Posterior cingulate gyrus (tissue), 11 donors: ENCODE measurements at regions not wholly inside any gene's neighbourhood (a gene's known extent, or its start where the extent isn't known, plus 50 kb on each side); places are given as distances from the start of the nearest gene placed in this dataset.
A peak's percentile ranks its signal among the peaks of the same experiment; 100 is the strongest.
"Not testable (repeated sequence)": the region's sequence is repeated elsewhere in the genome, so short reads cannot be mapped to it uniquely, and the experiment has no call there.

Source experiments
- DNase-seq, 10 donors: peaks; one replicate each; pipeline versions ENCODE4 v3.0.0 to v3.0.0-alpha.2; 2020 to 2021; ENCODE audit warnings: mixed read lengths in 3 of 10
- intact Hi-C: fragments of 100-400 bp; cut with DNase I; formaldehyde crosslinking; loops from one replicate; pipeline ENCODE4 v1.15.1; 2023

DNA sequence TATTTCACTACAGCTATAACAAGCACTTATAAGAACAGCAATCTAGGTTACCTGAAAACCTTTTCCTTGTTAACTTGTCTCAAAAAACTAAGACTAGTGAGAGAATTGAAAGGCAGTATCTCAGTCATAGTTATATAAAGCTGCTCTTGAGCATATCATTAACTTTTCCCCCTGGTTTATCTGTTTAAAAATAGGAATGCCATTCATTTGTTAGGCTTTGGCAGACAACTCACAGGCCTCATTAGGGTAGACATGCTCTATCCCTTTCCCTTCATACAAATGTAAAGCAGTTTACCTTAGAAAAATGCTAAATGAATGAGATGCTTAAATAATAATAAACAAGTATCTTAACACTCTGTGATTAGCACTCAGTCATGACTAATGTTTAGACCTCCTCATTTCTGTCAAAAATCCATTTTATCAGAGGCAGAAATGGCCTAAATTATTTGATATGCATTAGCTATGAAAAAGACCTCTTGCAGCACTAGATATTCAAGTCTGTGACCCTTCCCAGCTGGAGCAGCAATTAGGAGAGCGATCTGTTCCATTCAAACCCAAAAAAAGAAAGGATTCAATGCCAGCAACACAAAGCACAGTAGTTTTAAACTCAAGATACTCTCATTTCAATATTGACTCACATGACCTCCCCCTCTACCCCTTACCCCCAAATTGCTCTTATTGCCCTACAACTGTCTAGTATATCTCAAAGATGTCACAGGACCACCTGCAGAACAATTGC lies 1578.8 kb upstream of the WWC1 start:
- no peak for DNase-seq
- intact Hi-C loops: no loop called here

DNA sequence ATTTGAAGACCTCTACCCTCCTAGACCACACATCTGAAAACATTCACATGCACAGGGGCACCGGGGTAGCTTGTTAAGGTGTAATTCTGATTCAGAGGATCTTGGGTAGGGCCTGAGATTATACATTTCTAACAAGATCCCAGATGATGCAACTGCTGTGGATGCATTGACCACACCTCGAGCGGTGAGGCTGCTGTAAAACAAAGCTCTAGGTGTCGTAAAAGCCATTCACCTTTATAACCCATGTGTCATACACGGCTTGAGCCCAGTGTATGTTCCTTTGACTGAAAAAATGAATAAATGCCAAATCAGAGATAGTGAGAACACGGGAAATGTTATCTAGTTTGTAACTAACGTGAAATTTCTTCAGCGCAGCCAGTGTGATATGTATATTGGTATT lies 1578.2 kb upstream of the WWC1 start:
- DNase-seq: no peak
- intact Hi-C loops: no loop called here

DNA sequence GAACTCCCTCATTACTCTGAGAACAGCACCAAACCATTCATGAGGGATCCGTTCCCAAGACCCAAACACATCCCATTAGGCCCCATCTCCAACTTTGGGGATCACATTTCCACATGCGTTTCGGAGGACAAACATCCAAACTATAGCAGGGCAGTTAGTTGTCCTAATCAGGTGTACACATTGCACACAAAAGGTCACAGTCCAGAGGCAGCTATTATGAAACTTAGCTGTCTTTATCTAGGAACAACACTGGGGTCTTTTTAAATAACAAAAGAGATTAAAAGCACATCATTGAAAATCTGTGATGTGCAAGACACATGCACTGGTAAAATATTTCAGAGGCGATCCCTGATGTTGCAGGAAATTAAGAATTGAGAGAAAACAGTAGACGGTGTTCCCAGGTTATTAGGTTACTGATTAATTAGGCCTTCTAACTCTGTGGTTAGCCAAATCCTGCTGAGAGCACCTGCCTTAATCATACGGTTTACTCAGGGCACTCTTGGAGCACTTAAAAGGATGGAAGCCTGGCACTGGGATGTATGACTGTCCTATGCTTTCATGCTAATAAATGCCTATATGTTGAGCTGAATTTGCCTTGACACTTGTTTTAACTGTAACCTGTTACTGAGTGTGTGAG lies 1574.5 kb upstream of the WWC1 start:
- no peak for DNase-seq
- intact Hi-C loops: no loop called here

DNA sequence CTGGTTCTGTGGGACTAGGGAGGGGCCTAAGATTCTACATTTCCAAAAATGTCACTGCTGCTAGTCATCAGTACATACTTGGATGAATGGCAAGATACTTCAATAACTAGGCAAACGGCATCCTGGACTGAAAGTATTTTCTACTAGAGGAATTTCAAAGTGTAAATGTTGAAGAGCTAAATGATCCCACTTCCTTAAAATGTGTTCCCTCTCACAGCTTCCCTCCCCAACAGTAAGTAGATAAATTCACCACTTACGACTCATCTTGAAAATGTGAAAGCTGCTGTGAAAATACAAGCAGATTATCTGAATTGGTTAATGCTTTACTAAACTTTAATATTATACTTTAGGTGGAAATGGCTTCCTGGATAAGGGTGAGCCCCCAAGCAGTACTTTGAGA lies 1571.5 kb upstream of the WWC1 start:
- no peak for DNase-seq
- intact Hi-C loops: no loop called here

DNA sequence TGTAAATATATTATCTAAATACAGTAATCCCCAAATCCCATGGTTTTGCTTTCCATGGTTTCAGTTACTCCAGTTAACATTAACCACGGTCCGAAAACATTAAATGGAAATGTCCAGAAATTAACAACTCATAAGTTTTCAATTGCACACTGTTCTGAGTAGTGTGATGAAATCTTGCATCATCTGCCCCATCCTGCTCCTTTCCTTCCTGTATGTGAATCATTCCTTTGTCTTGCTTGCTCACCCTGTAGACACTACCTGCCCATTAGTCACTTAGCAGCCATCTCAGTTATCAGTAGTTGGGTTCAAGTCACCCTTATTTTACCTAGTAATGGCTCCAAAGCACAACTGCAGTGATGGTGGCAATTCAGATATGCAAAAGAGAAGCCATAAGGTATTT lies 1568.5 kb upstream of the WWC1 start:
- intact Hi-C loops: no loop called here

DNA sequence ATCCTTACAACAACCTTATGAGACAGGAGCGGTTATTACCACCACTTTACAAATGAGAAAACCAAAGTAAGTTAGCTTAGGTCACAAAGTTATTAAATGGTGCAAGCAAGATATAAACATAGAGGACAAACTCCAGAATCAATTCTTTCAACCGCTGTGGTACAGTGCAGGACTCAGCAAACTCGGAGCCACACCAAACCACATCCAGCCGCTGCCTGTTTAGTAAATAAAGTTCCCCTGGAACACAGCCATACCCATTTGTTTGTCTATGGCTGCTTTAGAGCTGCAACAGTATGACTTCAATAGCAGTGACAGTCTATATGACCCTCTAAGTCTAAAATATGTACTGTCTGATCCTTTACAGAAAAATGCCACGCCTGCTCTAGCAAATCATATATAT lies 1567.2 kb upstream of the WWC1 start:
- DNase-seq: no peak
- intact Hi-C loops: no loop called here

More for the DNA sequence above, 1568.5 kb upstream of the WWC1 start:
- DNase-seq: no peak

DNA sequence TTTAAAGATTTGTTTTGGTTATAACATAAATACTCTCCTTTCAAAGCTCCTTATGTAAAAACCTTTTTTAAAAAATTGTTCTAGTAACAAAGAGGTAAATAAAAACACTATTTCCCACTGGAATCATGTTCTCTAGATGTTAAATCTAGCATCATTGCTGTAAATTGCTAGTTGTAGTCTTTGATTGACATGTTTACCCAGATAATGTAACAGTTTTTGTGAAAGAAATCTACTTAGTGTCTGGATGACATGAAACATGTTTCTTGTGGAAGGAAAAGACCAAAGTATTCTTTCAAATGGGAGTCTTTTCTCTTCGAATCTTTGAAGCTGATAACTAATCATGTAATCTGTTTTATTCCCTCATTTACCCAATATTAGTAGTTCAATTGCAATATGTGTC lies 1565.9 kb upstream of the WWC1 start:
- intact Hi-C loops: no loop called here
- DNase-seq: no peak

DNA sequence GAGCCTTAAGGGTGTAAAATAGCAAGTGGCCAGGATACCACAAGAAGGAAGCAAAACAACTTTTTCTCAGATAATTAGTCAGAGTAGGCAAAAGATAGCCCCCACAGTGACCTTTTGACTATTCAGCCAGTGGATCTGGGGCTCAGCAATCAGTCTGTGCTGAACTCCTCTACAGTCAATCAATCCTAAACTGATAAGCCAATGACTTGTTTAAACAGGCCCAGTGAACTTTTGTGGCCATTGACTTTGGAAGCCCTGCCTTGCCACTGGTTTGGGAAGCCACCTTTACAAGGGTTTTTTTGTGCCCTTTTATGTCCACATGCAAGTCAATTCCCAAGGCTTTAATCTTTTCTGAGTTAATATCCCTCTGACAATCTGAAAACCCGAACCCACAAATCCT lies 1565.0 kb upstream of the WWC1 start:
- intact Hi-C loops: no loop called here
- DNase-seq: no peak

DNA sequence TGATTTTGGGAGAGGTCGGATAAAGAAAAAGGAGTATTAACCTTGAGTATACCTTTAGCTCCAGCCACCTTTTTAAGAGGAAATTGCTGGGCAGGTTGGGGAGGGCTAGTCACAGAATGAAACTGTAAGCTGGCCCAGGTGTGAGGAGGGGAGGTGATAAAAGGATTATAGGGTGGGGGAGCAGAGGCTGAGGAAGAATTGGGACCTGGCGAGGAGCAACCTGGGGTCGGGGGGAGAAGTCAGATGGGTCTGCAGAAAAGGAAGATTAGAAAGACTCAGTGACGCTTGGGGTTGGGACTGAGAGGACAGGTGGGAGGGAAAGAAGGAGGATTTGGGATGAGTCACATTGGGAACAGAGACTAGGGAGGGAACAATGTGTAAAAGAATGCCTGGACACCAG lies 1548.5 kb upstream of the WWC1 start:
- intact Hi-C loops, DNase-seq: not testable (repeated sequence)

DNA sequence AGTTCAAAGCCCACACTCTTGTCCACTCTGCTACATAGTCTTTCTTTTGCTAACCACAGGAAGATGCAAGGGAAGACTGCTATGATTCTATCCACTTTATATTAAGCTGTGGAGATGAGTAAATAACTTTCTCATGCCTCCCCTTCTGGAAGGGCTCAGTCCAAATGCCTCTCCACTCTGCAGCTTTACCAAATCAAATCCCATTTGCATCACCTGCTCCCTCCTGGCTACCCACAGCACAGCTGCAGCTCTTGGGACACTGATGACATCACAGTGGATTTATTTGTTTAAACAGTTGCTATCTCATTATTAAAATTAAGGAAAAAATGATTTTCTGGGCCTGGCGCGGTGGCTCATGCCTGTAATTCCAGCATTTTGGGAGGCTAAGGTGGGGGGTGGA lies 1544.9 kb upstream of the WWC1 start:
- intact Hi-C loops: no loop called here
- no peak for DNase-seq

DNA sequence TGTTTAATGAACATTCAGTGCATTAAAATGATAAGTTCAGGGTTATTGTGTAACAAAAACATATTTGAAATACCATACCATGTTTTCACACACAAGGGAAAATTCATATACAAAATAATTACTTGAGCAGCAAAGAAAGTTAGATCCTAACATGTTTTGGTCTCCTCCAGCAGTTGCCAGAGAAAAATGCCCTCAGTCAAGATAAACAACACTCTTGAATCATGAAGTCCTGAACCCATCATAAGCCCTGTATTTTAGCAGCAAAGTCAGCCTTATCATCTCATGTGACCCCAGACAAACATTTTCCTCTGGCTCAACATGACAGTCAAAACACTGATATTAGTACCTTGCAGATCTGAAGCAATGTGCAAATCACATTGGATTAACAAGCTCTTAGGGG lies 1541.1 kb upstream of the WWC1 start:
- intact Hi-C loops: no loop called here
- DNase-seq: no peak

DNA sequence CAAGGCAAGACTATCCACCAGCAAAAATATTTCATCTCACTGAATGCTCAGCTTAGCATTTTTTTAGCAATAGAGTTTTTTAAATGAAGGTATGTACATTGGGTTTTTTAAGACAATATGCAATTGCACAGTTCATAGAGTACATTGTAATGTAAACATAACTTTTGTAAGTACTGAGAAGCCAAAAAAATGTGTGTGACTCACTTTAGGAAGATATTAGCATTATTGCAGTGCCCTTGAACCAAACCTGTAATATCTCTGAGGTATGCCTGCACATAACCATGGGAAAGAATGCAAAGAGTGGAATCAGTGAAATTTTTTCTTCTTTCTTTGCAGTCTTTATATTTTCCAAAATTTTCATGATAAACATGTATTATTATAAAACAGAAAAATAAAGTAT lies 1533.3 kb upstream of the WWC1 start:
- intact Hi-C loops: no loop called here
- no peak for DNase-seq

DNA sequence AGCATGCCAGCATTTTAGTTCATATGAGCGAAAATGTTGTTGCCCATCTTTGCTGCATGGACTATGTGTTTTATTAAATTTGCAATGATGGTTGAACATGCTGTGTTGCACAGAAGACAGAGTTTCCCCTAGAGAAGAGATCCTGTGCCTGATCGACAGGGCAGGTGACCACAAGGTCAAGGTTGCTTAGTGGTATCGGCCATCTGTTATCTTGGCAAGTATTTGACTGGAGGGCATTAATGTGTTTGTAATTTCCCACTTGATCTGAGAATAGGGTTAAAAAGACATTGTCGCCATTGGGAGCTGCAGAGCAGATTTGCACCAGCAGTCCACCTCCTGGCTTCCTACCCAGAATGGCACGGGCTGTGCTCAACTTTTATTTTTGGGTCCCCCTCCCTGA lies 1523.6 kb upstream of the WWC1 start:
- no peak for DNase-seq
- intact Hi-C loops: no loop called here

DNA sequence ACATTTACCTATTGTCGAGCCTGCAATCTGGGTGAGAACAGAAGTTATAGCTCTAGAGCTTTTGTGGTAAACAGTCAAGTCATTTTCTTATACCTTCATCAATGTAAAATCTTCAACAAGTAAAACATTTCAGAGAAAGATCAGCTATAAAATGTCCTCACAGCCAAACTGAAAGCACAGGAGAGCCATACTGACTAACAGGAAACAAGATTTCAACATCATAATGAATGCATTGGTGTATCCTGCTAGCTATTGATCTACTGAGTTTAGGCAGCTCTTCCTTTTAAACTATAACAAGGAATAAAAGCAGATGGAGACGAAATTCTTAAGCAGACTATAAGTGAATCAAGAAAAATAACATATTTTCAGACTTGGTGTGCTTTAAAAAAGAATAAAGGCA lies 1522.9 kb upstream of the WWC1 start:
- intact Hi-C loops: no loop called here
- DNase-seq: no peak

DNA sequence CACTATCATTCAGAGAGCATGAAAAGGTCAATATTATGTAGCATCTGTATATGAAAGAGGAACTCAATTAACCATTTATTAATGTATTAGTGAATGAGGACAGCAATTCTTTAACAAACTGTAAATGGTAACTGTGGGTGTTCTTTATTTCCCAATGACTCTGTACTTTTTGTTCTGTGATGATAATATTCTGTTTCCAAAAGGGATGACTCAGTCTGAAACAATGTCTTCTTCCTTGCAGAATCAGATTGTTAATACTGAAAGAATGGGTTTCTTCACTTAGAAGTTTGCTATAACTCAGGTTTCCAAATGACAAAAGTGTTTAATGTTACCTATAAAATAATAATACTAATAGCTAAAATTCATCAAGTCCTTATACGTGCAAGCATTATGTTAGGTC lies 1518.7 kb upstream of the WWC1 start:
- intact Hi-C loops: no loop called here
- no peak for DNase-seq

DNA sequence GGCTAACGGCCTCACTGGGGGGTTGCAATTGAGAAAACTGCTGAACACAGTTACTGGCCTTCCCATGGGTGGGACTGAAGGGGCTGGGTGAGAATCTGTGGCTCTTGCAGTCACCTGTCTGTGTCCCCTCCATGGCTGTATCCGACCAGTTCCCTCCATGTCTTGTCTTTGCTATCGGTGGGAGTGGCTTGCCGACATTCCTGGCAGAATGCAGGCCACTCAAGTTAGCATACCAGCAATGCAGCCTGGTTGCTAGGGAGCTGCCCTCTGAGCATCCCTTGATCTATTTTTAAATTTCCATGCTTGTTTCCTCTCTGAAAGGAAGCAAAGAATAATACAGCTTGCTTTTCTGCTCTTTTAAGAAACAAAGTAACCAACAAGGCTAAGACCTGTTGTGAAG lies 1509.7 kb upstream of the WWC1 start:
- DNase-seq: no peak
- intact Hi-C loops: no loop called here

DNA sequence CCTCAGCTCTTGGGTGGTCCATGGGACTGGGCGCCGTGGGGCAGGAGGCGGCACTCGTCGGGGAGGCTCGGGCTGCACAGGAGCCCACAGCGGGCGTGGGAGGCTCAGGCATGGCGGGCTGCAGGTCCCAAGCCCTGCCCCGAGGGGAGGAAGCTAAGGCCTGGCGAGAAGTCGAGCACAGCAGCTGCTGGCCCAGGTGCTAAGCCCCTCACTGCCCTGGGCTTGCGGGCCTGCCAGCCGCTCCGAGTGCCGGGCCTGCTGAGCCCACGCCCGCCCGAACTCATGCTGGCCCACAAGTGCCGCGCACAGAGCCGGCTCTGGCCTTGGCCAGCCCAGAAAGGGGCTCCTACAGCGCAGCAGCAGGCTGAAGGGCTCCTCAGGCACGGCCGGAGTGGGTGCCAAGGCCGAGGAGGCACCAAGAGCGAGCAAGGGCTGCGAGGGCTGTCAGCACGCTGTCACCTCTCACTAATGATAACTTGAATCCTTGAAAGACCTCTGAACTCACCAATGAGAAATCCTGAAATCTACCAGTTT lies 1506.8 kb upstream of the WWC1 start:
- intact Hi-C loops: no loop called here
- DNase-seq: peak in 1 of 10 donors; percentile 79

DNA sequence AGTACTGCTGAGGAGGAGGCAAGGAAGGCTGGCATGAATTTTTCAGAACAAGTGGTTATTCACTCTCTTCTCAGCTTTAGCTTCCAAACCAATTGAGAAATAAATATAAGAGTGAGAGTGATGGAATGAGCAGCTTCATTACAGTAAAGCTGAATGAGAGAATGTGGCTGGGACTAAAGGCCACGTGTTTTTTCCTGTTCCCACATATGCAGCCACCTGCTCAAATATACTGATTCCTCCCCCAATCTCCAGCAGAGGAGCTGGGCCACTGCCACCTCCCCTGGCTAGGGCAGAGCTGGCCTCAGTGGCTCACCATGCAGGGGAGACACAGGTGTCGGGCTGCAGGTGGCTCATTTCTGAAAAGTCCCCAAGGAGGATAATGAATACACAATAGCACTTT lies 1505.3 kb upstream of the WWC1 start:
- DNase-seq: no peak
- intact Hi-C loops: no loop called here

DNA sequence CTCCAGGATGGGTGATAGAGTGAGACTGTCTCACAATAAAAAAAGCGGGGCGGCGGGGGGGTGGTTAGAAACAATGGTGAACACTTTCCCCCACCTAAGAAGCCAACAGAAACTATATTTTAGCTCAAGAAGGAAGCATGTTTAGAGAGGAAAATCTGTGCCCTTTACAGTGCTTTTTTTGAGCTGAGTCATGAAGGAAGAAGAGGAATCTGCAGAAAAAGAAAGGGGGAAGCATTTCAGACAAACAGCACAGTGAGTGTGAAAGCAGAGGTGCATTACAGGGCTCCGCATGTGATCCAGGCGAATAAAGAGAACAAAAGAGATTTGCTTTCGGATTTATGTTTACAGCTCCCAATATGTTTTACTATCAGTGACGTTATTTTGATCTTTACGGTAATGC lies 1504.6 kb upstream of the WWC1 start:
- DNase-seq: no peak
- intact Hi-C loops: no loop called here

DNA sequence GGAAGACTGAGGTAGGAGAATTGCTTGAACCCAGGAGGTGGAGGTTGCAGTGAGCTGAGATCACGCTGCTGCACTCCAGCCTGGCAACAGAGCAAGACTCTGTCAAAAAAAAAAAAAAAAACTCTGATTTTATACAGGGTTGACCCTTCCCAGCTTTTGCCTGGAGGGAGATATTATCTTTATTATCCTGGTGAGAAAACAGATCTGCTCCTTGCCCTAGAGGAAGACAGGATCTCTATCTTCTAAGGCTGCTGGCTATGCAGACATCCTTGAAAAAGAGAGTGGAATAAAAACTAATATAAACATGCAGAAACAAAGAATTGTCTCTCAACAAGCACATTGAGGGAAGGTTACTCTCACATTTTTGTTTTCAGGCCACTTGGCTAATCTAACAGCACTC lies 1503.4 kb upstream of the WWC1 start:
- intact Hi-C loops: no loop called here
- DNase-seq: no peak

DNA sequence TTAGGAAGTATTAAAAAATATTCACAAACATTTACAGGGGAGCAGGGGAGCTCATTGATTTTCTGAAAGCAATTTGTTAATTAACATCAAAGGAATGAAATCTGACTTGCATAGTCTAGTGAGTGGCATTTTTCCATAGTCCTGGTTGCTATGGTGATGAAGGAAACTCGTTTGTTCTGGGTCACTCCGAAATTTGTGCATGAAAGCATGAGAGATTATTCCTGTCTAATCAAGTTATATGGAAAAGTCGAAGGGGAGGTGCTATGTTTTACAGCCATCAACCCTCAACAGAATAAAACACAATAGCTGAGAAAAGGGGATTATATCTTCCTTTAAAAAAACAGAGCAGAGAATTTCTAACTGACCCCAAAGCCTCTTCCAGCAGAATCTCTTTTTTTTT lies 1495.7 kb upstream of the WWC1 start:
- DNase-seq: no peak
- intact Hi-C loops: no loop called here

DNA sequence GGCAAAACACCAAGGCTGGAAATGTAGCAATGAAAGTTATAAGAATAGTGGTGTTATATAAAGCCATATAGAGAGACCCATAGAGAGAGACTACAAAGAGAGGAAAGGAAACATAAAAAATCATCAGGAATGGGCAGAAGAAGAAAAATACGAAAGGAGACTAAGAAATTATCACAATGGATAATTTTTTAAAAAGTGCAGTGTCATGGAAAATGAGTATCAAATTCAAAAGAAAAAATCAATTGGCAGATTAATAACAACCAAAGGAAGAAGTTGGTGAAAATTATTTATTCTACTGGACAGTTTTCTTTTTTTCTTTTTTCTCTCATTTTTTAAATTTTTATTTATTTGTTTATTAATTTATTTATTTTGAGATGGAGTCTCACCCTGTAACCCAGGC lies 1488.4 kb upstream of the WWC1 start:
- intact Hi-C loops: no loop called here
- no peak for DNase-seq
